Choroid plexus epithelial cell (primary cell): ENCODE measurements at regions not wholly inside any gene's neighbourhood (a gene's known extent, or its start where the extent isn't known, plus 50 kb on each side); places are given as distances from the start of the nearest gene placed in this dataset.

Experiments
- DNase-seq: peaks from one replicate; pipeline ENCODE4 v3.0.0-alpha.2; 2010; ENCODE audit warnings: low read depth
- H3K4me3 ChIP-seq: 2 replicates; pipeline ENCODE4 v1.5.1; 2011; ENCODE audit warnings: low read depth, mild to moderate bottlenecking, control low read depth, low read length, moderate library complexity
- CTCF ChIP-seq: conservative IDR thresholded peaks from 2 replicates; pipeline ENCODE4 v1.5.1; 2011; ENCODE audit warnings: low read depth, mild to moderate bottlenecking, control low read depth, inconsistent platforms, low read length, moderate library complexity

- H3K4me3 ChIP-seq: no peak overlapping the region
- no peak for DNase-seq
- no peak for TF ChIP-seq CTCF
Observed at GRCh38 chr13:33480561-33480960, 195.0 kb upstream of the STARD13 start.

DNA sequence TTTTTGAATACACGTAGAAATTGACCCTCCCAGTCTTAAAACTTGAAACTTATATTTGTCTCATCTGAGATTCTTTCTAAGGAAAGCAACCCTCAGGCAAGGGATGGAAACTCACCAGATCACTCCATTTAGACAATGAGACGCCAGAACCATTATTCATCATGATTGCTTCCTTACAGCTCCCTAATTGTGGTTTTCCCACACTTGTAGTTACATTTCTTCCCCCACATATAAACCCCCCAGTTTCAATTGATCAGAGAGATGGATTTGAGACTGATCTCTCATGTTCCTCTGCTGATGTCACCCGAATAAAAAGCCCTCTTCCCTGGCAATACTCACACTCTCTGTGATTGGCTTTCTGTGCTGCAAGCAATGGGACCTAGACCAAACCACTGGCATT is 197.9 kb upstream of the STARD13 start:
- no peak for DNase-seq
- no peak for TF ChIP-seq CTCF
- no peak overlapping the region for H3K4me3 ChIP-seq

DNA sequence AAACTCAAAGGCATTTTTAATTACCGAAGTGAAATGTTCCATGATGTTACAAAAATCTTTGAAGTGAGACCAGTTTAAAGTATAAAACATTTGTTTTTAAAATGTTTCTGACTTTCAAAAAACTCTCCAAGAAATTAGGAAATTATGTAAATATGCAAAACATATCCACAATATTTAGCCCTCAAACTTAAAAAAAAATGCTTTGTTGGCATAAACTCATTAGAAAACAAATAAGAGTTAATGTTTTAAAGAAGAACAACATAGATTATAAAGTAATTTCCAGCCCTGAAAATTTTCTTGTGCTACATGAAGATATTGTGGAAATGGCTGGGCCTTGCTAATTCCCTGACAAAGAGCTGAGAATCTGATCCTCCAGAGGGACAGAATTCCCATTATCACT is 199.7 kb upstream of the STARD13 start:
- no peak for TF ChIP-seq CTCF
- no peak for DNase-seq
- no peak overlapping the region for H3K4me3 ChIP-seq

DNA sequence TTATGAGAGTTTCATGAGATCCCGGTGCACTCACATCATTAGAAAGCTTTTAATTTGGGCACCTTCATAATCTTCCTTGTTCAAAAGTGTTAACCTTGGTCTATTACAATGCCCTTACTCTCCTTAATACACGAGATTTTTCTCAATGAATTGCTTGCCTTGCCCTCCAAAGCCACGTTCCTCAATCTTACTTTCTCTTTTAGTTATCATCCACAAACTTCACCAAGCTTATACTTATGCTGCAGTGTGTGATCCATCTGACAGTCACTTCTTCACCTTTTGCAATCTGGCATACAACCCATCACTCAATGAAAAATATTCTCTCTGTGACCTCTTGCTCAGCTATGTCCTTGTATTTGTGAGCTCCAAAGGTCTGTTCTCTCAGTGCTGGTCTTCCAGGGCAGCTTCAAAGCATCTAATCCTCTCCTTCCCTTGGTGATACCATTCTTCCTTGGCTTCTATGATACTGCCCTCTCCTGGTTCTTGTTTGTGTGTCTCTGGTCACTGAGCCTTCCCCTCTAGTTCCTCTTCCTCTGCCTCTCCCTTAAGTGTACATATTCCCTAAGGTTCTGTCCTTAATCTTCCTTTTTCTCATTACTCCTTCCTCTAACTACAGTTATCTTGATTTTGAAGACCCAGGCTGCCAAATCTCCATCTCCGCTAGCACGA is 202.2 kb upstream of the STARD13 start:
- DNase-seq: peak; percentile 72
- H3K4me3 ChIP-seq: no peak overlapping the region
- TF ChIP-seq CTCF: peak; percentile 64

- no peak for DNase-seq
- no peak overlapping the region for H3K4me3 ChIP-seq
- TF ChIP-seq CTCF: no peak
Observed at GRCh38 chr13:33489563-33489962, 204.0 kb upstream of the STARD13 start.

GRCh38 chr13:33490461-33491327 is 205.1 kb upstream of the STARD13 start:
- no peak overlapping the region for H3K4me3 ChIP-seq
- no peak for TF ChIP-seq CTCF
- DNase-seq: peak; percentile 53
